ENCODE measurements at regions not wholly inside any gene's neighbourhood (a gene's known extent, or its start where the extent isn't known, plus 50 kb on each side); places are given as distances from the start of the nearest gene placed in this dataset.

DNA sequence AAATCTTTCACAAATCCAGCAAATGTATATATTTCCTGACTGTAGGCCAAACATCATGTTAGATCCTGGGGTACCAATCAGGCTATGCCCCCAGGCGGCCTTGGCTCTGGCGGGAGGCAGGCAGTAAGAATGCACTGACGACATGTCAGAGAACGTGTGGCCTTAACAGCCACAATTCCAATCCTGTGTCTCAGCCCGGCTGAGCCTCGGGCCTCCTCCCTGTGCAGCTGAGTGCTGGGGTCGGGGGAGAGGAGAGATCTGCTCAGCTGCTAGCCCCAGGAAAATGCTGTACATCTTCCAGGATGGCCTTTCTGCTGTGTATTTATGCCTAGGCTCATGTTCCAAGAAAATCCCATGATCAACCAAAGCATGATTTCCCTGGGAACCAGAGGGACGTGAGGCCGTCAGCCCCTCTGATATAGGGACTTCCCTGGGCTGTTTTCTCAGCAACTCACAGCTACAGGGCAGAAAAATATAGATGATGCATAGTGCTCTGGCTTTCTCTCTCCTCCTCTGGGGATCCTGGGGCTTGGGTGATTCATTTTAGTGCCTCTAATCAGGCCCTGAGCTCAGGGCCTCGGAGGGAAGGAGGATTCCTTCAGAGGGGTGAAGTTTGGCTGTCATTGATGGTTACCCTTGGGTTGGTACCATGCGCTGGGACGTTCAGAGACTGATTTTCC is 604.0 kb downstream of the HS3ST4 start:
- no peak for DNase-seq

DNA sequence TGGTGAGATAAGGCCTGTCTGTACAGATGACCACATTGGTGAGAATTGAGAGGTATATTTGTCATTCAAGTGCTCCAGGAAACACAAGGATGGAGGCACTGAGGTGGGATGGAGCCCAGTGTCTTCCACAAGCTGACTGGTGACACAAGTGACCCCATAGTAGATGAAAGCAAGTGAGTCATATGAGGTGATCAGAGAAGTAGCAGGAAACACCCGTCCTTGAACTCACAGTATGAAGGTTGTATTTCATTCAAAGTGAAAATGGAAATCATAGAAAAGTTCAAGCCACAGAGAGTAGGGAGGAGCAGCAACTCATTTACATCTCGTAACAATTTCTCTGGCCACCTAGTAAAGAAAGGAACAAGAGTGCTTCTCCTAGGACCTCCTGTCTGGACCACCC is 609.8 kb downstream of the HS3ST4 start:
- no peak for DNase-seq

DNA sequence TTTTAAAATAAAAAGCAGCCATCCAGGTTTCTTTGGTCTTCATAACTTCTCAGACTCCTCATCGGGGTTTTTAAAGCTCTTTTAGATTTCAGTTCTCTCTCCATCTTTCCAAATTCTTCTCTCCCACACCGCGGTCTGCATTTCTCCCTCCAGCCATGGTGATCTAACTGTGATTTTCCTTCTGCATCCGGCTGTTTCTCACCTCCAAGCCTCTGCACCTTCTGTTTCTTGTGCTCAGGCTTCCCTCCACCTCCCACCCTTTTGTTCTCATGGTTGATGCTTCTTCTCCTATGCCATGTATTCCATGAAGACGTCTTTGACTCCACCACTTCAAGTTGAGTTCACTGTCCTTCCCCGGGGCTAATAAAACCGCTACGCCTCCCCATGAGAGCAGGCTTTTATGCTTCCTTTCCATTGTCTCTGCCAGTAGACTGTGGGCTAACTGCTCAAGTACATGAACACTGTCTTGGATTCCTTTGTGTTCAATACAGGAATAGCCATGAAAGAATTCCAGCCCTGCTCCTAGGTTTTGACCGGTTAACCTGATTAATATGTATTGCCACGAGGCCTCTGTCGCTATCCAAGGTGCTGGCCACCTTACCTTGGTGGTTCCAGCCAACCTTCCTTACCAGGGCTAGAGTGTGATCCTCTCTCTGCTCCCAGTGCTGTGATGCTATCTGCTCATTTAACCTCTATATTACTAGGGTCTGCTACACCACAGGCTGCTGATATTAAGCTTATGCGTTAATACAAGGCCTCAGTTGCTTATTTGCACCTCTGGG is 625.1 kb downstream of the HS3ST4 start:
- no peak for DNase-seq

DNA sequence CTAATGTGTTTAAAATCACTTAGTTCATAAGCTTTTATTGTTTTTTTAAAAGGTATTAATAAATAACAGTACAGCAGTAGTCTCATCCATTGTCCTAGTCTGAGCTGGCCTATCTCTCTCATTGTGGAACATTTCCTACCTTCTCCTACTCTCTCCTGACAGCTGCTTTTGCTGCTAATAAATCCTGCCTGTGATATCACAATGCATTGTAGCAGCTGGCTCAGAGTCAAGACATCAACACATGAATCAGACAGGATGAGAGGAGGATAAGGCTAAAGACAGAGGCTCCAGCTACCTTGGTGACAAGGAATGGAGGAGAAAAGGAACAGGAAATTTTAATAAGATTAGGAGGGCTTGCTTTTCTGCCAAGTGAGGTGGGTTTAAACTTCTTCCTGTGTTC is 626.1 kb downstream of the HS3ST4 start:
- DNase-seq, result no peak

DNA sequence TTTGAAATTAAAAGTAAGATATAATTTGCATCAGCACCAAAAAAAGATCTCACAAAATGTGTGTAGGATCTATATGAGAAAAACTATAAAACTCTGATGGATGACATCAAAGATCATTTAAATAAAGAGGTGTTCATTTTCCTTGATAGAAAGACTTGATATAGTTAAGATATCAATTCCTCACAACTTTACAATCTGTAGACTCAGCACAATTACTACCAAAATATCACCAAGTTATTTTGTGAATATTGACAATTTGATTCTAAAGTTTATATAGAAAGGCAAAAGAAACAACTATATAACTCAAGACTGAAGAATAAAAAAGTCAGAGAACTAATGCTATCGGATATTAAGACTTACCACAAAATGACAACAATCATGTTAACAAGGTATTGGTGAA is 638.9 kb downstream of the HS3ST4 start:
- no peak for DNase-seq

DNA sequence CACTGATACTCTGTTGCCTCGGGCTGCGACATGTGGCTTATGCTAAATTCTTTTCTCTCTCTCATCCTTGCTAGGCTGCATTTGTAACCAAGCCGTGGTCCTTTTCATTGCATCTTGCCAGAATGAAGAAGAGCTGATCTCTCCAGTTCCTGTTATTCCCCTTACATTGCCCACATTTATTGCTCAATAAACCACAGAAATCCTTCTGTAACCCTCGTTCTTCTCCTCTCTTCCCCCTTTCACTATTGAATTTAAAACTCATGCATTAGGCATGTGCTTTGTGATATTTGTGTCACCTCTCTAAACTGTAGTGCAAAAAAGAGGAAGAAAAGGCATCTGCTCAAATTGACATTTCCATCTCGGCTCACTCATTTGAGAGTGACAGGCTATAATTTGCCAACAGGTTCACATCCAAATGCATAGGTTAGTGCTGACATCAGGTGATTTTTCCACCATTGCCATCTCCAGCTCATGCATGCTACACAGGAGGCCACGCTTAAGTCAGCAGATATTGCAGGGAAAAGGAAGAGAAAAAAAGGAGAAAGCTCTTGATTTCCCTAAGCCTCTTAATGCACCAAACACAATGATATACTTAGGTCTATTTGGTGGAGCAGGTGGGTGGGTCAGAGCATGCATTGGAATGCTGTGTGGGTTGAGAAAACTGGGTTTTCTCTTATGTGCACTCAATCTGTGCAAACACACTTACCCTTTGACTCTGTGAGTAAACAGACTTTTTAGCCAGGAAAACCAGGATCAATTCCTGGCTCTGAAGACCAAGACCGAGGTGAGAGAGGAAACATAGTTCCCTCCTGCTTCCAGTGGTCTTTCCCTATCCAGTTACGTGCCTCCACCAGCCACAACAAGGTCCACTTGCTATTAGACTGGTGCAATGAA is 642.7 kb downstream of the HS3ST4 start:
- DNase-seq, result no peak

DNA sequence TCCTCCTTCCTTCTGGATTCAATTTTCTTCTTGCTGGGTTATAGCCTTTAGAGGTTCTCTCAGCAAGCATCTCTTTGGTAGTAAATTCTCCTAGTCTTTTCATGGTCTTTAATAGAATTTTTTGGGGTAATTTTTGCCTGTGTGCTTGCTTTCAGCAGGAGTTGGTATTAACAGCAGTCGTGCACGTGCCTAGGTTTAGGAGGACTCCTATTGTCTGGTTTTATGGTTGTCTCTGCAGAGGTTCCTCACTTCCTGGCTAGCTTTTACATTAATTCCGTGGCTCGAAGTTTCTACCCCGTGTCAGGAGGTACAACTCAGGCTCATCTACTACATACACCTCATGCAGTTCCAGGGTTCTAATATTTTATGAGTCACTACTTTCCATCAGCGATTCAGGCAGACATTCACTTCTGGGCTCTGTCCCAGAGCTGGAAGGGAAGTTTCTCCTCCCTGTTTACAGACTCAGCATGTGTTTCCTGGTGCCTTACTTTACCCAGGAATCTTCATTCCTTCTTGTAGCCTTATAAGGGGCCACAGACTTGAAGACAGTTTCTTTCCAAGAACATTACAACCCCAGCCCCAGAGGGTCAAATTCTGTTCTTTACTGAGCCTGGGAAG is 643.6 kb downstream of the HS3ST4 start:
- no peak for DNase-seq

DNA sequence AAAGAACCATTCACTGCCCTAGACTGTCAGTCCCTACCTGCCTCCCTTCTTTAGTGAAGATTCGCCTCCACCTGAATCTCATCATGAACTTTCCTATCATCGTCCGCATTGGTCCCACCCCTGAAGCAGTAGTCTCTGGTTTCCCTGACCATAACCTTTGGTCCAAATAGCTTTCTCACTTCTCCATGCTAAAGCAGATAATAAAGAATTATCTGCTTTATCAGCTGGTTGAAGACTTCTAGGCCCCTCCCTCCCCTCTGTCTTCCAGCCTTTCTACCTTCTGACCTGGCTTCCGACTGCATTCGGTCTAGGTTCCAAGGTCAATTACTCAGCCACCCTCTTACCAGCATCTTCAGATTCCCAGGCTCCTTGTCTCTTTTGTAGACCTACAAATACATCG is 650.9 kb downstream of the HS3ST4 start:
- no peak for DNase-seq

DNA sequence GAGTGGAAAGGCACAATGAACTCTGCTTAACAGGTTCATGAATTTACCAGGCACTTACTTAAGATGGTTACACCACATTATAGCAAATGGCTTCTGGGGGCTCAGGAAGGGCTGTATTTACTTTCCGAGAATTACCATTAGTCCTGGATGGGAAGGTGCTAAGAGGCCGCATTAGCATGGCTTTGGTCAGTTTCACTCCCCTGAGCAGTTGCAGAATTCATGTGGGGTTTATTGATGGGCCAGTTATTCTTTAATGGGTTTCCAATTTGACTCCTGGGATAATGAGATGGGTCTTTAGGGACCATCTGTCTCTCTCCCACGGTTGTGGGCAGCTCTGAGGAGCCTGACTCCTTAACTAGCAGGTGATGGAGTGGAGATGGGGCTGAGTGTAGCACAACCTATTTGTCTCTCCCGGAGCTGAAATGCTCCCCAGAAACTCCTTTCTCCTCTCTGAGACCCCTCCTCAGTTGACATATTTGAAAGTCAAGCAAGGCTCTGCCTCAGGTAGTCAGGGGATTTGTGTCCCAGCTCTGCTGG is 652.5 kb downstream of the HS3ST4 start:
- no peak for DNase-seq

DNA sequence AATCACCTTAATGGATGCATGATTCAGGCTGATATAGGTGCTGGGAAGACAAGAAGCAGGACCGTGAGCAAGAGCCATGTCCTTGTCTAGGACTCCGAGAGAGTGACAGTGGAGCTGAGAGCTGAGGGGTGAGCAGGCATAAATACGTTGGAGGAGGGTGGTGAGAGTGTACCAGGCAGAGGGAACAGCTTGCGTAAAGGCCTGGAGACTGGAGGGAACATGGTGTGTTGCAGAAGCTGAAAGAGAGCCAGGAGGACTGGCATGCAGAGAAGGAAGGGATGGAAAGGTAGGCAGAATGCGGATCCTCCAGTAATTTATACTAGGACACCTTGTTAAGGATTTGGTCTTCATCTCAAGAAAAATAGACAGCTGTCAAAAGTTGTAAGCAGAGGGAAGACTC is 653.2 kb downstream of the HS3ST4 start:
- DNase-seq, result no peak

DNA sequence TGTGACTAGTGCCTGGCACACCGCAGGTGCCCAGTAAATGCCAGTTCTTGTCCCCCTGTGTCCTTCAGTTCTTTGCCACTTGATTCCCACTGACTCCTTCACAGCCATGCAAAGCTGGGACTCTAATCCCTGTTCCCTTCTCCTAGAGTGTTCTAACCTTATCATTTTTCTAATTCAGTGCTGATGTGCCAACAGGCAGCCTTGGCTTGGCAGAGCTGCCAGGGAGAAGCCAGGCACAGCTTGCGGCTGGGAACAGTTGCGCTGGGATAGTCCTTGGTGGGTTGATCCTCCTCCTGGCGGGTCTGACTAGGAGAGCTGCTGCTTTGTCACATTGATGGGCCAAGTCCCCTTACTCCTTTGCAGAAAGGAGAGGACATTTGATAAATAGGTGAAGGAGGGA is 654.2 kb downstream of the HS3ST4 start:
- DNase-seq, result no peak

DNA sequence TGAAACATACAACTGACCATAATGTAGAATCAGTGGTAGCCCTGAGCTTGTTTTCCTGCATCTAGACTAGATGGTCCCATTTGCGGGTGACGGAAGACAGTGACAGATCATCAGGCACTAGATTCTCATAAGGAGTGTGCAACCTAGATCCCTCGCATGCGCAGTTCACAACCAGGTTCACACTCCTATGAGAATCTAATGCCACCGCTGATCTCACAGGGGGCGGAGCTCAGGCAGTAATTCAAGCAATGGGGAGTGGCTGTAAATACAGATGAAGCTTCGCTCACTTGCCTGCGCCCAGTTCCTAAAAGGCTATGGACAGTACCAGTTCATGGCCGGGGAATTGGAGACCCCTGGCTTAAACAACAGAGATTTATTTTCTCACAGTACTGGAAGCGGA is 656.3 kb downstream of the HS3ST4 start:
- DNase-seq, result no peak

DNA sequence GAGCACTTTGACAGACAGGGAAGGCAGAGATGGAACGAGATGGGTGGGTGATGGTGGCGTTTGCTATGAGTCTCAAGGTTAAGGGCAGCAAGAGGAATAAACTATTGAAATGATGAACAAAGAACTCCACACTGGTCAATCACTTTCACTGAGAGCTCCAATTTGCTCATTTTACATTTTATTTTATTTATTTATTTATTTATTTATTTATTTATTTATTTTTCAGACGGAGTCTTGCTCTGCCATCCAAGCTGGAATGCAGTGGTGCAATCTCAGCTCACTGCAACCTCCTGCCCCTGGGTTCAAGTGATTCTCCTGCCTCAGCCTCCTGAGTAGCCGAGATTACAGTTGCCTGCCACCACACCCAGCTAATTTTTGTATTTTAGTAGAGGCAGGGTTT is 669.1 kb downstream of the HS3ST4 start:
- DNase-seq, result no peak

DNA sequence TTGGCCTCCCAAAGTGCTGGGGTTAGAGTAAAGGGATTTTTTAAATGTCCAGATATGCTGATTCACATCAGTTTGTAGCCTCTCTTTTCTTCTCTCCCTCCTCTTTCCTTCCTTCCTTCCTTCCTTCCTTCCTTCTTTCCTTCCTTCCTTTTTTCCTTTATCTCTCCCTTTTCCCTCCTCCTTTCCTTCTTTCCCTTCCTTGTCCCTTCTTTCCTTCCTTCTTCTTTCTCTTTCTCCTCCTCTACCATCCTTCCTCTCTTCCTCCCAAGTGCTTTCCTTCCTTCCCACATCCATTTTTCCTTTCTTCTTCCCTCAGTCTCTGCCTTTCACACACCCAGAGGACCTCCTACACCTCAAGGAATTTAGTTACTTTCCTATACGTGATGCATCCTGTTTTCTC is 671.8 kb downstream of the HS3ST4 start:
- no peak for DNase-seq

DNA sequence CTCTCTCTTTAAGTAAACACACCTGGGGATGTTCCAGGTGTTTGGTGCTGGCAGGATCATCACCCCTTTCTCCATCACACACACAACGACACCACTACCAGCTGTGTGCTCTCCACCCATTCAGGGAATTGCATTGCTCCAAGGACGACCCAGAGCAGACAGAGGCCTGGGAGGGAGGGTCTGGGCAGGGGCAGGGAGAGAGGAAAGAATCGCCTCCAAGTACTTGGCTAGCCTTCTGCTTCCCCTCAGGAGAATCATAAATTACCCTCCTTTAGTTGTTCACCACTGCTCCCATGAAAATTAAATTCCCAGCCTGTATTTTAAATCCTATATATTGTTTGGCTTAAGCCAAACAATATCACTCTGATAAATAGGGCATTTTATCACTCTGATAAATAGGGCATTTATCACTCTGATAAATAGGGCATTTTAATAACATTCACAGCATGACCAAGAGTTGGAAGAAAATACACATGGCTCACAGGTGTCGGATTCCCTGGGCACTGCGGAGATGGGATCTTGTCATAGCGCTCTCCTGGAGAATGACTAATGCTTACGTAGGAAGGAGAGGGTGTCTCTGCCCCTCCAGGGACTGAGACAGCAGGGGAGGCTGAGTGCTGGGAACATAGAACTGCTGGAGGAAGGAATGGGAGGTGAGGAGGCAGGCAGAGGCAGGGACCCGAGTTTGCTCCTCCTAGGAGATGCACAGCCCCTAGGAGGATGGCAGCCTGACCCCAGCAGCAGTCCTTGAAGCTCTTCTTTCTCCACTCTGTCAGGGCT is 673.6 kb downstream of the HS3ST4 start:
- DNase-seq, result no peak

DNA sequence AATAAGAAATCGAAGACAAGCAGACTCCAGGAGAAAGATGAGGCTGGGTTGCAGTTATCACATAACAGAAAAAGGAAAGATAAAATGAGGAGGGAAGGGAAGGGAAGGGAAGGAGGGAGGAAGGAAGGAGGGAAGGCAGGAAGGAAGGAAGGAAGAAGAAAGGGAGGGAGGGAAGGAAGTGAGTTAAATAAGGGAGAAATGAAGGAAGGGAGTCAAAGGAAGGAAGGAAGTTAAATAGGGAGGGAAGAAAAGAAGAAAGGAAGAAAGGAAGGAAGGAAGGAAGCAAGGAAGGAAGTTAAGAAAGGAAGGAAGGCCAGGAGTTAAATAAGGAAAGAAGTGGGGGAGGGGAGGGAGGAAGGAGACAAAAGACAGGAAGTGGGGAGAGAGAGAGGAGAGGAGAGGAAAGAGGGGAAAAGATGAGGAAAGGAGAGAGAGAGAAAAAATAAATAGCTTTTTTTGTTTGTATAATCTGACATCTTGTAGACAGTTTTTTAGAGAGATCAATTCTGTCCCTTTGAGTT is 679.6 kb downstream of the HS3ST4 start:
- DNase-seq, result no peak

DNA sequence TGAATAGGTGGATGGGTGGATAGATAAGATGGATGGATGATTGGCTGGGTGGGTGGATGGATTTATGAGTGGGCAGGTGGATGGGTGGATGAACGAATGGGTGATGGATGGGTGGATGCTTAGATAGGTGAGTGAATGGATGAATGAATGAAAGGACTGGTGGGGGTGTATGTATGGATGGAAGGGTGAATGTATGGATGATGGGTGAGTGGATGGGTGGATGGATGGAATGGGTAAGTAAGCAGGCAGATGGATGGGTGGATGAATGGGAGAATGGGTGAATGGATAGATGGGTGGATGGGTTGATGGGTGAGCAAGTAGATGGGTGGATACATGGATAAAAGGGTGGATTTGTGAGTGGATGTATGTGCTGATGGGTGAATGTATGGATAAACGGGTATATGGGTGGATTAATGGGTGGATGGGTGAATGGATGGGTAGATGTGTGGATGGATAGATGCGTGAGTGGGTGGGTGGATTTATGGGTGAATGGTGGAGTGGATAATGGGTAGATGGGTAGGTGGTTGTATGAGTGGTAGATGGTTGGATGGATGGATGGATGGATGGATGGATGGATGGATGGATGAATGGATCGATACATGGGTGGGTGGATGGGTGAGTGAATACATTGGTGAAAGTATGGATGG is 682.6 kb downstream of the HS3ST4 start:
- DNase-seq, result no peak

DNA sequence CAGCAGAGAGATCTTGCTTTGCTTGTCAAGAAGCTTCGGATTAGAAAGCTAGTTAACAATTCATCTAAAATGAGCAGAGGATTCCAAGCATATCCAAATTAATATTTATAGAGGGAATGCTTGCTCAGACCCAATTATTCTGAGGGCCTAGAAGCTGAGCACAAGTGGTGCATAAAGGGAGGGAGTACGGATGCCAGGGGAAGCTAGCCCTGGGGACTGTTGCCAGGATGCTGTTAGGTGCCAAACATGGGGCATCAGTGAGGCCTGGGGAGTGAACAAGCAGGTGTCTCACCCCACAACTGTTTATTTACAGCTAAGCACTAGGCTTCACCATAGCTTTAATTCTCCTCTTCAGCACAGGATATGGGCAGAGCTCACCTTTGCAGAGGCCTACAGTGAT is 684.1 kb upstream of the C16orf82 start:
- DNase-seq, result no peak

DNA sequence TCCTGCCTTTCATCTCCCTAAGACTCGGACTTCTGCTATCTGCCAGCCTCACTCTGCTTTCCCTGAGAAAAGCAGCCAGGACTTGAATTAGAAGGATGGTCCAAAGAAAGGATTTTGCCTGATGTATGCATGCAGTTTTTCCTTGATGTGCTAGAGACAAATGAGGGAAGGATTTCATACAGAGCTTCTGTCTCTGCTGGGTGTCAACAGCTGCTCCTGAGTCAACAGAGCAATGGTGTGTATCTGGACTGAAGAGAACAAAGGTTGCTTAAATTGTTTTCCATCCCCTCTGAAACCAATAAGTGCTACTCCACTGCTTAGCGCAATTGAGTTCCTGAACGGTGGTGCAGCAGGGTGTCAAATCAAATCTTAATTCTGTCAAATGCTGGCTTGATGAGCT is 680.6 kb upstream of the C16orf82 start:
- no peak for DNase-seq

DNA sequence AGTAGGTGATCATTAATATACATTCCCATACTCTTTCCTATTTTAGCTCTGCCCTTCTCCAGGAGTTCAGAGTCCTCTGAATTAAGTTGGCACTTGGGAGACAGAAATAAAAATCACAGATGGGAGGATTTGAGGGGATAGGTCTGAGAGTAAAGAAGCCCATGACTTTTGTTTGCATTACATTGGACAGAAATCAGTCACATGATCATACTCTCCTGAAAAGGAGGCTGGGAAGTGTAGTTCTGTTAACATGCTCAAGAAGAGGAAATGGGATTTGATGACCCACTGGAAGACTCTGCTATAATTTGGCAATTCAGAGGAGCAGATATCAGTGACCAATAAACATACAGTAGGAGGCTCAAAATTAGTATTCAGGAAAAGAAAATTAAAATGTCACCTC is 674.9 kb upstream of the C16orf82 start:
- DNase-seq, result no peak

DNA sequence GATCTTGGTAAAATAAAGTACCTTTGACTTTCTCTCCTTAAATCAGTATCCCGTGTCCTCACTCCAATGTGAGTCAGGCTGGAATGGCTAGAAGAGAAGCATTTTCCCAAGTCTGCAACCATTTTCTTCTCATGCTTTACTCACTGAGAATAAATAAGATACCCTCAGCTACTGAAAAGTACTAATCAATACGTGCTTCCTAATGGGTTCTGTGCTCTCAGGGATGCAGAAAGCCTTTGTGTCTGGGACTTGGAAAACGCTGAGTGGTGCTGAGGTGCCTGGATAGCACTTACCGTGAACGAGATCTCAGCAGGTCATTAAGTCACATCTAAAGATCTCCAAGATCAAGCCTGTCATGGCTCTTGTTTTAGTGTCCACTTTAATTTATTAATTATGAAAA is 672.3 kb upstream of the C16orf82 start:
- no peak for DNase-seq

Measured in kidney glomerular epithelial cell (primary cell).